ENCODE measurements at regions not wholly inside any gene's neighbourhood (a gene's known extent, or its start where the extent isn't known, plus 50 kb on each side); places are given as distances from the start of the nearest gene placed in this dataset.

DNA sequence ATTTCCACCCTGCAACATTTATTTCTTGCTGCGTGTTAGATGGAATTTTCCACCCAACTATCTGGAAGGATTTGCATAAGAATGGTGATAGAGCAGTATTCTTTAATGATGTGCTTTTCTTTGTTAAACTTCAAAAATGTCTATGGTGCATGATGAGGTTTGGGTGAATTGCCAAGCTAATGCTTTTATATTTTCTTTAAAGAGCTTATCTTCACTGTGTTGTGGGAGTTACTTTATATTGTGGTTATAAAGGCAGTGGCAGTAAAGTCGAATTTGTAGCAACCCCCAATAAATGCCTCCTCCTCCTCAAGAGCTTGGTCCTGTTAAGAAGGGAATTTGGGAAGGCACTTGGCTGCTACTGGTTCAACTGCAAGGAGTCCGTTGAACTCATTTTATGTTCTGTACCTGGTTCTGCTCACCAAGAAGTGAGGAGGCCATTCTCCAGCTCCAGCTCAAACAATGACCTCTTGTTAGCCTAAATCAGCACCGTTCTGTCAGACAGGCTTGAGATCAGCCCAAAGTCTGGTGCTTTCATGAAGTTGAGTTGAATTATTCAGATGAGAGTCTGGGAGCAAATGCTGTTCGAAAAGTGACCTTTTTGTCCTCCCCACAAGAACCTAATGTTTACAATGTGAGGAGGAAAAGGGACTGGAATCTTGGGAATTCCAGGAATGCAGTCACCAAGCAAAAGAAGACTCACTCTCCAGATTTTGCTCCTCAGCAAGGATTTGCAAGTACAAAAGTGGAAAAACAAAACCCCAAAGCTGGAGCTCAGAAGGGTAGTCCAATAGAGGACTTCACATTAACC lies 217.0 kb downstream of the TMEM38B start:
- peak overlapping the region; percentile 73 for H3K18ac ChIP-seq (ENCODE audit: insufficient read length, low read depth, low read length)
- no peak overlapping the region for H2BK20ac ChIP-seq (ENCODE audit: low read depth, low read length, poor library complexity, severe bottlenecking)
- no peaks in the 10 kb centered on the region for H3K27me3 Mint-ChIP-seq (ENCODE audit: low read depth)
- H3K36me3 Mint-ChIP-seq (ENCODE audit: insufficient read depth in 1 of 3, low read depth in 3 of 3), result peaks cover 3 to 8% (median 4%) of the 10 kb centered on the region in 3 experiments; a peak in 6 of 7 replicates
- H3K9me3 ChIP-seq (ENCODE audit: control insufficient read depth, low read depth, low read length), result no peaks in the 10 kb centered on the region
- TF ChIP-seq, protein P1, sequence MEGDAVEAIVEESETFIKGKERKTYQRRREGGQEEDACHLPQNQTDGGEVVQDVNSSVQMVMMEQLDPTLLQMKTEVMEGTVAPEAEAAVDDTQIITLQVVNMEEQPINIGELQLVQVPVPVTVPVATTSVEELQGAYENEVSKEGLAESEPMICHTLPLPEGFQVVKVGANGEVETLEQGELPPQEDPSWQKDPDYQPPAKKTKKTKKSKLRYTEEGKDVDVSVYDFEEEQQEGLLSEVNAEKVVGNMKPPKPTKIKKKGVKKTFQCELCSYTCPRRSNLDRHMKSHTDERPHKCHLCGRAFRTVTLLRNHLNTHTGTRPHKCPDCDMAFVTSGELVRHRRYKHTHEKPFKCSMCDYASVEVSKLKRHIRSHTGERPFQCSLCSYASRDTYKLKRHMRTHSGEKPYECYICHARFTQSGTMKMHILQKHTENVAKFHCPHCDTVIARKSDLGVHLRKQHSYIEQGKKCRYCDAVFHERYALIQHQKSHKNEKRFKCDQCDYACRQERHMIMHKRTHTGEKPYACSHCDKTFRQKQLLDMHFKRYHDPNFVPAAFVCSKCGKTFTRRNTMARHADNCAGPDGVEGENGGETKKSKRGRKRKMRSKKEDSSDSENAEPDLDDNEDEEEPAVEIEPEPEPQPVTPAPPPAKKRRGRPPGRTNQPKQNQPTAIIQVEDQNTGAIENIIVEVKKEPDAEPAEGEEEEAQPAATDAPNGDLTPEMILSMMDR (conservative IDR thresholded peaks at IDR 0.05), result no peak
- H3K4me1 ChIP-seq (ENCODE audit: insufficient read depth, low read length), result peaks cover 14% of the 10 kb centered on the region; the same call in 1 of the 2 replicates
- peaks cover 3% of the 10 kb centered on the region in 2 experiments; a peak in 3 of 5 replicates for H3K9me3 Mint-ChIP-seq
- peak overlapping the region; percentile 89 for H2BK5ac ChIP-seq (ENCODE audit: insufficient read length, low read length)
- no peak overlapping the region for H3K23ac ChIP-seq (ENCODE audit: insufficient read length, low read depth, low read length)
- no peak overlapping the region for H3K4ac ChIP-seq (ENCODE audit: low read depth, low read length)
- H4K8ac ChIP-seq (replicated peaks; ENCODE audit: insufficient read length, low read depth, low read length), result peak overlapping the region; percentile 44
- no peaks in the 10 kb centered on the region for H3K79me1 ChIP-seq (ENCODE audit: insufficient read depth, low read depth, low read length, poor library complexity, severe bottlenecking)
- H3K9ac ChIP-seq (ENCODE audit: extremely low read depth, insufficient read length, low read length), result no peak overlapping the region
- peak overlapping the region; percentile 93 to 99 (median 99) for H3K27ac Mint-ChIP-seq
- H2BK120ac ChIP-seq (ENCODE audit: low read depth, low read length, poor library complexity, severe bottlenecking), result no peak overlapping the region
- peak overlapping the region; percentile 76 for H2AK5ac ChIP-seq (ENCODE audit: insufficient read length, low read length)
- peak; percentile 43 for DNase-seq
- no peak overlapping the region for H4K91ac ChIP-seq (ENCODE audit: insufficient read length, low read depth, low read length)
- WGBS (ENCODE audit: extremely low coverage, insufficient read length, low lambda C conversion rate), result no CpG with 5 or more reads among the region's 5 CpGs
- no peak overlapping the region for H2BK15ac ChIP-seq (ENCODE audit: low read depth, low read length)
- H3K79me2 ChIP-seq (ENCODE audit: insufficient read depth, low read length), result no peaks in the 10 kb centered on the region
- H4K20me1 ChIP-seq (ENCODE audit: control insufficient read depth, insufficient read depth, insufficient read length), result no peaks in the 10 kb centered on the region
- no peak overlapping the region for H2AFZ ChIP-seq (ENCODE audit: low read length)
- H4K5ac ChIP-seq (ENCODE audit: insufficient read length, low read depth, low read length), result no peak overlapping the region
- H3K56ac ChIP-seq (ENCODE audit: insufficient read length, low read depth, low read length), result no peak overlapping the region
- H3K14ac ChIP-seq (ENCODE audit: insufficient read depth, low read length), result peak overlapping the region; percentile 59; the same call in 1 of the 2 replicates
- peaks cover 45 to 58% of the 10 kb centered on the region in 2 experiments for H3K4me1 Mint-ChIP-seq
- H3K23me2 ChIP-seq (ENCODE audit: insufficient read length, low read depth, low read length, poor library complexity, severe bottlenecking), result no peaks in the 10 kb centered on the region
- H3K27ac ChIP-seq (ENCODE audit: insufficient read length, low read depth, low read length), result peak overlapping the region; percentile 99
- peak overlapping the region; percentile 59 for H3K4me2 ChIP-seq (ENCODE audit: insufficient read depth, insufficient read length, low read length)
- no peak overlapping the region for H3T11ph ChIP-seq (ENCODE audit: low read length)
- peak overlapping the region in 1 of 2 experiments; percentile 22; a peak in 2 of 5 replicates for H3K4me3 Mint-ChIP-seq
- H3K27me3 ChIP-seq (ENCODE audit: insufficient read depth, low read length), result no peaks in the 10 kb centered on the region
- peak overlapping the region; percentile 87 for H2BK12ac ChIP-seq (ENCODE audit: insufficient read length, low read depth, low read length)

Data from H9 (cell line).